ENCODE measurements at regions not wholly inside any gene's neighbourhood (a gene's known extent, or its start where the extent isn't known, plus 50 kb on each side); places are given as distances from the start of the nearest gene placed in this dataset.

- TF ChIP-seq, protein P1, sequence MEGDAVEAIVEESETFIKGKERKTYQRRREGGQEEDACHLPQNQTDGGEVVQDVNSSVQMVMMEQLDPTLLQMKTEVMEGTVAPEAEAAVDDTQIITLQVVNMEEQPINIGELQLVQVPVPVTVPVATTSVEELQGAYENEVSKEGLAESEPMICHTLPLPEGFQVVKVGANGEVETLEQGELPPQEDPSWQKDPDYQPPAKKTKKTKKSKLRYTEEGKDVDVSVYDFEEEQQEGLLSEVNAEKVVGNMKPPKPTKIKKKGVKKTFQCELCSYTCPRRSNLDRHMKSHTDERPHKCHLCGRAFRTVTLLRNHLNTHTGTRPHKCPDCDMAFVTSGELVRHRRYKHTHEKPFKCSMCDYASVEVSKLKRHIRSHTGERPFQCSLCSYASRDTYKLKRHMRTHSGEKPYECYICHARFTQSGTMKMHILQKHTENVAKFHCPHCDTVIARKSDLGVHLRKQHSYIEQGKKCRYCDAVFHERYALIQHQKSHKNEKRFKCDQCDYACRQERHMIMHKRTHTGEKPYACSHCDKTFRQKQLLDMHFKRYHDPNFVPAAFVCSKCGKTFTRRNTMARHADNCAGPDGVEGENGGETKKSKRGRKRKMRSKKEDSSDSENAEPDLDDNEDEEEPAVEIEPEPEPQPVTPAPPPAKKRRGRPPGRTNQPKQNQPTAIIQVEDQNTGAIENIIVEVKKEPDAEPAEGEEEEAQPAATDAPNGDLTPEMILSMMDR (IDR thresholded peaks at IDR 0.05; ENCODE audit: low read depth, low read length): no peak
- no peak for DNase-seq
- H3K27ac ChIP-seq: no peak overlapping the region
Observed at GRCh38 chr9:80873861-80874260, 815.5 kb downstream of the TLE1 start.

DNA sequence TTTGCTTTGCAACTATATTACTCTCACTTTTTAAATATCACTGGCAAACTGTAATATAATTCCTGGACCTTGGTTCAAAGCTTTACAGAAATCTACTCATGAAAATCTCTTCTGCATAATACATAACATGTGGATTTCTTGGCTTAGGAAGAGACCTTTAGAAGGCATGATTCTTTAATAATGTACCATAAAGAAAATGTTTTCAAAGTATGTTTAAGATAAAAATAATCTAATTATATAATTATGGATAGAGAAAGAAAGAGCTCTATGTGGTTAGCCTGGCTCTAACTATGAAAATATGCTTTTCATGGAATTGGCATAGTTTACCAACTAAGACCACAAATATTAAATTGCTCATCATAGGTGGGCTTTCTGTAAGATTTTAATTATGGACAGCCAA lies 817.8 kb downstream of the TLE1 start:
- no peak overlapping the region for H3K4me3 ChIP-seq (ENCODE audit: low read depth, low read length)
- H3K36me3 ChIP-seq: no peaks in the 10 kb centered on the region
- H3K27me3 ChIP-seq (ENCODE audit: insufficient read depth, low read depth, severe bottlenecking): no peaks in the 10 kb centered on the region
- H3K27ac ChIP-seq: no peak overlapping the region
- no peaks in the 10 kb centered on the region for H3K9me3 ChIP-seq (ENCODE audit: severe bottlenecking)
- TF ChIP-seq, protein P1 (IDR thresholded peaks at IDR 0.05; ENCODE audit: low read depth, low read length): no peak
- no peak for DNase-seq

More at GRCh38 chr9:80873861-80874260, 815.5 kb downstream of the TLE1 start:
- no peaks in the 10 kb centered on the region for H3K27me3 ChIP-seq (ENCODE audit: insufficient read depth, low read depth, severe bottlenecking)
- no peaks in the 10 kb centered on the region for H3K9me3 ChIP-seq (ENCODE audit: severe bottlenecking)
- no peak overlapping the region for H3K4me3 ChIP-seq (ENCODE audit: low read depth, low read length)
- no peaks in the 10 kb centered on the region for H3K36me3 ChIP-seq

GRCh38 chr9:80867731-80868130 lies 821.6 kb downstream of the TLE1 start:
- no peak for DNase-seq

GRCh38 chr9:80866576-80867227 lies 822.6 kb downstream of the TLE1 start:
- Histone ChIP-seq H3K36me3 (no peaks in the 10 kb centered on the region), H3K4me3 (ENCODE audit: low read depth, low read length) (no peak overlapping the region), H3K9me3 (ENCODE audit: severe bottlenecking) (no peaks in the 10 kb centered on the region), H3K27me3 (ENCODE audit: insufficient read depth, low read depth, severe bottlenecking) (no peaks in the 10 kb centered on the region), H3K27ac (no peak overlapping the region)
- TF ChIP-seq, protein P1 (IDR thresholded peaks at IDR 0.05; ENCODE audit: low read depth, low read length): no peak
- DNase-seq: no peak

More at GRCh38 chr9:80867731-80868130, 821.6 kb downstream of the TLE1 start:
- no peak overlapping the region for H3K27ac ChIP-seq
- no peaks in the 10 kb centered on the region for H3K27me3 ChIP-seq (ENCODE audit: insufficient read depth, low read depth, severe bottlenecking)
- no peak overlapping the region for H3K4me3 ChIP-seq (ENCODE audit: low read depth, low read length)
- H3K36me3 ChIP-seq: no peaks in the 10 kb centered on the region
- TF ChIP-seq, protein P1 (IDR thresholded peaks at IDR 0.05; ENCODE audit: low read depth, low read length): no peak
- H3K9me3 ChIP-seq (ENCODE audit: severe bottlenecking): no peaks in the 10 kb centered on the region

GRCh38 chr9:80866121-80866520 lies 823.2 kb downstream of the TLE1 start:
- H3K27ac ChIP-seq: no peak overlapping the region
- H3K36me3 ChIP-seq: no peaks in the 10 kb centered on the region
- no peak overlapping the region for H3K4me3 ChIP-seq (ENCODE audit: low read depth, low read length)
- H3K27me3 ChIP-seq (ENCODE audit: insufficient read depth, low read depth, severe bottlenecking): no peaks in the 10 kb centered on the region
- TF ChIP-seq, protein P1 (IDR thresholded peaks at IDR 0.05; ENCODE audit: low read depth, low read length): no peak
- H3K9me3 ChIP-seq (ENCODE audit: severe bottlenecking): no peaks in the 10 kb centered on the region
- no peak for DNase-seq

DNA sequence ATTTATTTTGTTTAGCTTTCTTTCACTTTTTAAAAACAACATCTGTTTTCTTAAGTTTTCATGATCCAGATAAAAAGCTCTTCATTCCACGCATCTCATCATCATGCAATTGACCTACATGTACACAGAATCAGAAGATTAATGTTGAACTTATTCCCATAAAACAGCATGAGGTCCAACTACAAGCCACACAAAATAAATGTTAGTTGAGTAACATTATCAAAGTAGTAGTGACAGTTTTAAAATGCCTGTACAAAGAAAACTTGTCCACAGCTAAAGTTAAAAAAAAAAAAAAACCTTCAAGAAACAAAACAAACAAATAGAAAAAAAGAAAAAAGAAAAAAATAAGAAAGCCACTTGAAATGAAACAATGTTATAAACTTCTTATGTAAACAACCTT lies 846.3 kb downstream of the TLE1 start:
- TF ChIP-seq, protein P1 (IDR thresholded peaks at IDR 0.05; ENCODE audit: low read depth, low read length): no peak
- Histone ChIP-seq H3K9me3 (ENCODE audit: severe bottlenecking) (no peaks in the 10 kb centered on the region), H3K27me3 (ENCODE audit: insufficient read depth, low read depth, severe bottlenecking) (no peaks in the 10 kb centered on the region), H3K4me3 (ENCODE audit: low read depth, low read length) (no peak overlapping the region), H3K27ac (no peak overlapping the region), H3K36me3 (no peaks in the 10 kb centered on the region)
- DNase-seq: no peak

All from WERI-Rb-1 (cell line).